ENCODE measurements at regions not wholly inside any gene's neighbourhood (a gene's known extent, or its start where the extent isn't known, plus 50 kb on each side); places are given as distances from the start of the nearest gene placed in this dataset.

DNA sequence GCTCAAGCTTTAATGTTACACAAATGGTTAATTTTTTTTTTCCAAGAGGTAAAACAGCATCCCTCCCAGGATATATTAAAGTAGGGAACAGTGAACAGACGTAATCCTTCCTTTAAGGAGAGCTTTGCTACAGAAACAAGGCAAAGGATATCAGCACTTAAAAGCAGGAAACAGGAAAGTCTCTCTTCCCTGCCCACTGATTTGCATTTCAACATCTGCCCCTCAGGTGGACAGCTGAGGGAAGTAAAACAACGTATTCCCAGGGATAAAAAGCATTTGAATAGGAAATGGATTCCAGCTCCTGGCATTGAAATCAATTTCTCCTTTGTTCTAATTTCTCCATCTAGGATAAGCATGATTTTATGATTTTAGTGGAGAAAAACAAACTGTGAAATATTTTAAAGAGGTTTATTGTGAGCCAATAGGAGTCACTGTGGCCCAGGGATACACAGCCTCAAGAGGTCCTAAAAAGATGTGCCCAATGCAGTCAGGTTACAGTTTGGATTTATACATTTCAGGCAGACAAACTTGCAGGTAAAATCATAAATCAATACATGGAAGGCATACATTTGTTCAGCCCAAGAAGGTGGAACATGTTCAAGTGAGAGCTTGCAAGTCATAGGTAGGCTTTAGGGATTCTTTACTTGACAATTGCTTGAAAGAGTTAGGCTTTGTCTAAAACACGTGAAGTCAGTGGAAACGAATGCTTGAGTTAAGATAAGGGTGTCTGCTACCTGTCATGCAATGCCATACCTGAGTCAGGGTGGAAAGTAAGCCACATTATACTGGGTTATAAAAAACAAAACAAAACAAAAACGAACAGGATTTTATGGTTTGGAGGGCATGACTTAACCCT is 286.2 kb upstream of the VWC2 start:
- ATAC-seq = no peak
- Histone ChIP-seq H3K27ac (ENCODE audit: low read depth, low read length) (no peak overlapping the region), H4K20me1 (ENCODE audit: insufficient read depth) (no peaks in the 10 kb centered on the region), H3K9ac (ENCODE audit: low read length) (no peak overlapping the region), H2AFZ (ENCODE audit: low read depth, low read length, poor library complexity, severe bottlenecking) (no peak overlapping the region), H3K4me3 (replicated peaks in 1 of 2; ENCODE audit: low read depth in 1 of 2, low read length in 2 of 2) (no peak overlapping the region), H3K27me3 (ENCODE audit: insufficient read depth, low read length) (no peaks in the 10 kb centered on the region), H3K9me2 (ENCODE audit: insufficient read depth) (no peaks in the 10 kb centered on the region), H3K79me2 (ENCODE audit: insufficient read depth, low read length) (no peaks in the 10 kb centered on the region), H3K36me3 (ENCODE audit: control insufficient read depth in 1 of 2, insufficient read depth in 2 of 2, low read length in 2 of 2) (no peaks in the 10 kb centered on the region), H3K4me1 (ENCODE audit: control insufficient read depth in 1 of 2, insufficient read depth in 2 of 2, low read length in 2 of 2) (no peaks in the 10 kb centered on the region), H3K9me3 (ENCODE audit: control insufficient read depth in 1 of 2, insufficient read depth in 1 of 2, low read depth in 1 of 2, low read length in 2 of 2) (peaks cover 27 to 37% of the 10 kb centered on the region in 2 experiments; a peak in 2 of 4 replicates), H3K4me2 (ENCODE audit: low read length) (no peak overlapping the region)
- ChIA-PET RAD21 (ENCODE audit: low non-redundant PET in 1 of 2, low total read pairs in 2 of 2, uncharacterized antibody in 2 of 2, unreplicated experiment in 2 of 2) (no interaction called here), CTCF (no interaction called here), POLR2A (no interaction called here)
- intact Hi-C loops (cut with micrococcal nuclease) = no loop called here
- DNase-seq (ENCODE audit: low read depth, low spot score) = no peak
- no TSS peak for BruUV-seq (replicated peaks)
- no peak for TF ChIP-seq JUND (IDR thresholded peaks at IDR 0.05)
- TF ChIP-seq, protein P1, sequence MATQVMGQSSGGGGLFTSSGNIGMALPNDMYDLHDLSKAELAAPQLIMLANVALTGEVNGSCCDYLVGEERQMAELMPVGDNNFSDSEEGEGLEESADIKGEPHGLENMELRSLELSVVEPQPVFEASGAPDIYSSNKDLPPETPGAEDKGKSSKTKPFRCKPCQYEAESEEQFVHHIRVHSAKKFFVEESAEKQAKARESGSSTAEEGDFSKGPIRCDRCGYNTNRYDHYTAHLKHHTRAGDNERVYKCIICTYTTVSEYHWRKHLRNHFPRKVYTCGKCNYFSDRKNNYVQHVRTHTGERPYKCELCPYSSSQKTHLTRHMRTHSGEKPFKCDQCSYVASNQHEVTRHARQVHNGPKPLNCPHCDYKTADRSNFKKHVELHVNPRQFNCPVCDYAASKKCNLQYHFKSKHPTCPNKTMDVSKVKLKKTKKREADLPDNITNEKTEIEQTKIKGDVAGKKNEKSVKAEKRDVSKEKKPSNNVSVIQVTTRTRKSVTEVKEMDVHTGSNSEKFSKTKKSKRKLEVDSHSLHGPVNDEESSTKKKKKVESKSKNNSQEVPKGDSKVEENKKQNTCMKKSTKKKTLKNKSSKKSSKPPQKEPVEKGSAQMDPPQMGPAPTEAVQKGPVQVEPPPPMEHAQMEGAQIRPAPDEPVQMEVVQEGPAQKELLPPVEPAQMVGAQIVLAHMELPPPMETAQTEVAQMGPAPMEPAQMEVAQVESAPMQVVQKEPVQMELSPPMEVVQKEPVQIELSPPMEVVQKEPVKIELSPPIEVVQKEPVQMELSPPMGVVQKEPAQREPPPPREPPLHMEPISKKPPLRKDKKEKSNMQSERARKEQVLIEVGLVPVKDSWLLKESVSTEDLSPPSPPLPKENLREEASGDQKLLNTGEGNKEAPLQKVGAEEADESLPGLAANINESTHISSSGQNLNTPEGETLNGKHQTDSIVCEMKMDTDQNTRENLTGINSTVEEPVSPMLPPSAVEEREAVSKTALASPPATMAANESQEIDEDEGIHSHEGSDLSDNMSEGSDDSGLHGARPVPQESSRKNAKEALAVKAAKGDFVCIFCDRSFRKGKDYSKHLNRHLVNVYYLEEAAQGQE (IDR thresholded peaks at IDR 0.05; ENCODE audit: low read depth) = no peak
- TF ChIP-seq FOSL1 (IDR thresholded peaks at IDR 0.05; ENCODE audit: low read depth) = no peak
- no peak for TF ChIP-seq EZH2phosphoT487 (IDR thresholded peaks at IDR 0.05; ENCODE audit: borderline replicate concordance)
- no peak for TF ChIP-seq ZFX (IDR thresholded peaks at IDR 0.05)
- TF ChIP-seq CEBPB (IDR thresholded peaks at IDR 0.05; ENCODE audit: low read depth) = no peak
- TF ChIP-seq, protein P2, sequence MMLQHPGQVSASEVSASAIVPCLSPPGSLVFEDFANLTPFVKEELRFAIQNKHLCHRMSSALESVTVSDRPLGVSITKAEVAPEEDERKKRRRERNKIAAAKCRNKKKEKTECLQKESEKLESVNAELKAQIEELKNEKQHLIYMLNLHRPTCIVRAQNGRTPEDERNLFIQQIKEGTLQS (IDR thresholded peaks at IDR 0.05) = no peak
- TF ChIP-seq SRF (IDR thresholded peaks at IDR 0.05; ENCODE audit: low read depth) = no peak
- TF ChIP-seq, protein P3, sequence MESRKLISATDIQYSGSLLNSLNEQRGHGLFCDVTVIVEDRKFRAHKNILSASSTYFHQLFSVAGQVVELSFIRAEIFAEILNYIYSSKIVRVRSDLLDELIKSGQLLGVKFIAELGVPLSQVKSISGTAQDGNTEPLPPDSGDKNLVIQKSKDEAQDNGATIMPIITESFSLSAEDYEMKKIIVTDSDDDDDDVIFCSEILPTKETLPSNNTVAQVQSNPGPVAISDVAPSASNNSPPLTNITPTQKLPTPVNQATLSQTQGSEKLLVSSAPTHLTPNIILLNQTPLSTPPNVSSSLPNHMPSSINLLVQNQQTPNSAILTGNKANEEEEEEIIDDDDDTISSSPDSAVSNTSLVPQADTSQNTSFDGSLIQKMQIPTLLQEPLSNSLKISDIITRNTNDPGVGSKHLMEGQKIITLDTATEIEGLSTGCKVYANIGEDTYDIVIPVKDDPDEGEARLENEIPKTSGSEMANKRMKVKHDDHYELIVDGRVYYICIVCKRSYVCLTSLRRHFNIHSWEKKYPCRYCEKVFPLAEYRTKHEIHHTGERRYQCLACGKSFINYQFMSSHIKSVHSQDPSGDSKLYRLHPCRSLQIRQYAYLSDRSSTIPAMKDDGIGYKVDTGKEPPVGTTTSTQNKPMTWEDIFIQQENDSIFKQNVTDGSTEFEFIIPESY (IDR thresholded peaks at IDR 0.05; ENCODE audit: extremely low read depth, insufficient replicate concordance, low read length) = no peak
- no peak for TF ChIP-seq POLR2AphosphoS5 (IDR thresholded peaks at IDR 0.05; ENCODE audit: low read depth, low read length)
- TF ChIP-seq YY1 (IDR thresholded peaks at IDR 0.05; ENCODE audit: extremely low read depth, insufficient replicate concordance, low read depth, low read length) = no peak
- no peak for TF ChIP-seq TCF7L2 (IDR thresholded peaks at IDR 0.05; ENCODE audit: borderline replicate concordance, extremely low read depth, insufficient read depth, insufficient read length)
- no peak for TF ChIP-seq CBX3 (IDR thresholded peaks at IDR 0.05; ENCODE audit: low read depth)
- TF ChIP-seq POLR2A (IDR thresholded peaks at IDR 0.05; ENCODE audit: borderline replicate concordance, extremely low read depth, insufficient read depth, insufficient read length) = no peak
- TF ChIP-seq, protein P4, sequence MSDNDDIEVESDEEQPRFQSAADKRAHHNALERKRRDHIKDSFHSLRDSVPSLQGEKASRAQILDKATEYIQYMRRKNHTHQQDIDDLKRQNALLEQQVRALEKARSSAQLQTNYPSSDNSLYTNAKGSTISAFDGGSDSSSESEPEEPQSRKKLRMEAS (IDR thresholded peaks at IDR 0.05) = no peak
- no peak for TF ChIP-seq ZNF274 (IDR thresholded peaks at IDR 0.05; ENCODE audit: low read depth, low read length)
- no peak for TF ChIP-seq SIN3A (IDR thresholded peaks at IDR 0.05; ENCODE audit: low read depth)
- no peak for TF ChIP-seq EGR1 (IDR thresholded peaks at IDR 0.05; ENCODE audit: low read depth)
- TF ChIP-seq EZH2 (IDR thresholded peaks at IDR 0.05) = no peak
